ENCODE measurements at regions not wholly inside any gene's neighbourhood (a gene's known extent, or its start where the extent isn't known, plus 50 kb on each side); places are given as distances from the start of the nearest gene placed in this dataset.

GRCh38 chr1:98386675-98387440 is 274.7 kb upstream of the SNX7 start:
- no peak for TF ChIP-seq CTCF (IDR thresholded peaks at IDR 0.05)
- TF ChIP-seq POLR2A (IDR thresholded peaks at IDR 0.05; ENCODE audit: low read length), result no peak
- TF ChIP-seq, protein P1, sequence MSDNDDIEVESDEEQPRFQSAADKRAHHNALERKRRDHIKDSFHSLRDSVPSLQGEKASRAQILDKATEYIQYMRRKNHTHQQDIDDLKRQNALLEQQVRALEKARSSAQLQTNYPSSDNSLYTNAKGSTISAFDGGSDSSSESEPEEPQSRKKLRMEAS (IDR thresholded peaks at IDR 0.05), result no peak
- TF ChIP-seq, protein P2, sequence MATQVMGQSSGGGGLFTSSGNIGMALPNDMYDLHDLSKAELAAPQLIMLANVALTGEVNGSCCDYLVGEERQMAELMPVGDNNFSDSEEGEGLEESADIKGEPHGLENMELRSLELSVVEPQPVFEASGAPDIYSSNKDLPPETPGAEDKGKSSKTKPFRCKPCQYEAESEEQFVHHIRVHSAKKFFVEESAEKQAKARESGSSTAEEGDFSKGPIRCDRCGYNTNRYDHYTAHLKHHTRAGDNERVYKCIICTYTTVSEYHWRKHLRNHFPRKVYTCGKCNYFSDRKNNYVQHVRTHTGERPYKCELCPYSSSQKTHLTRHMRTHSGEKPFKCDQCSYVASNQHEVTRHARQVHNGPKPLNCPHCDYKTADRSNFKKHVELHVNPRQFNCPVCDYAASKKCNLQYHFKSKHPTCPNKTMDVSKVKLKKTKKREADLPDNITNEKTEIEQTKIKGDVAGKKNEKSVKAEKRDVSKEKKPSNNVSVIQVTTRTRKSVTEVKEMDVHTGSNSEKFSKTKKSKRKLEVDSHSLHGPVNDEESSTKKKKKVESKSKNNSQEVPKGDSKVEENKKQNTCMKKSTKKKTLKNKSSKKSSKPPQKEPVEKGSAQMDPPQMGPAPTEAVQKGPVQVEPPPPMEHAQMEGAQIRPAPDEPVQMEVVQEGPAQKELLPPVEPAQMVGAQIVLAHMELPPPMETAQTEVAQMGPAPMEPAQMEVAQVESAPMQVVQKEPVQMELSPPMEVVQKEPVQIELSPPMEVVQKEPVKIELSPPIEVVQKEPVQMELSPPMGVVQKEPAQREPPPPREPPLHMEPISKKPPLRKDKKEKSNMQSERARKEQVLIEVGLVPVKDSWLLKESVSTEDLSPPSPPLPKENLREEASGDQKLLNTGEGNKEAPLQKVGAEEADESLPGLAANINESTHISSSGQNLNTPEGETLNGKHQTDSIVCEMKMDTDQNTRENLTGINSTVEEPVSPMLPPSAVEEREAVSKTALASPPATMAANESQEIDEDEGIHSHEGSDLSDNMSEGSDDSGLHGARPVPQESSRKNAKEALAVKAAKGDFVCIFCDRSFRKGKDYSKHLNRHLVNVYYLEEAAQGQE (IDR thresholded peaks at IDR 0.05), result no peak
- TF ChIP-seq SREBF2 (IDR thresholded peaks at IDR 0.05), result no peak
- TF ChIP-seq TP53 (CRISPR knock-in tag; IDR thresholded peaks at IDR 0.05), result no peak
